H9 (cell line): ENCODE measurements at regions not wholly inside any gene's neighbourhood (a gene's known extent, or its start where the extent isn't known, plus 50 kb on each side); places are given as distances from the start of the nearest gene placed in this dataset.

Source experiments
- DNase-seq: peaks from one replicate; pipeline ENCODE4 v3.0.0-alpha.2; 2017
- H2AFZ ChIP-seq: one replicate; pipeline ENCODE4 v1.6.1; 2013; ENCODE audit warnings: mild to moderate bottlenecking, low read length, control low read depth, moderate library complexity
- H2AK5ac ChIP-seq: 2 replicates; pipeline ENCODE4 v1.6.1; 2013; ENCODE audit warnings: low read length, control low read depth, mixed read lengths; ENCODE audit not compliant: insufficient read length
- H2BK120ac ChIP-seq: one replicate; pipeline ENCODE4 v1.6.1; 2013; ENCODE audit warnings: low read depth, mild to moderate bottlenecking, low read length, control low read depth, inconsistent platforms; ENCODE audit not compliant: poor library complexity, severe bottlenecking
- H2BK12ac ChIP-seq: 2 replicates; pipeline ENCODE4 v1.6.1; 2013; ENCODE audit warnings: low read length, control low read depth, mixed read lengths, low read depth; ENCODE audit not compliant: insufficient read length
- H2BK15ac ChIP-seq: 2 replicates; pipeline ENCODE4 v1.6.1; 2013; ENCODE audit warnings: low read depth, low read length, control low read depth
- H2BK20ac ChIP-seq: one replicate; pipeline ENCODE4 v1.6.1; 2013; ENCODE audit warnings: low read depth, mild to moderate bottlenecking, low read length, control low read depth, inconsistent platforms; ENCODE audit not compliant: poor library complexity, severe bottlenecking
- H2BK5ac ChIP-seq: 2 replicates; pipeline ENCODE4 v1.6.1; 2013; ENCODE audit warnings: low read length, control low read depth, mixed read lengths; ENCODE audit not compliant: insufficient read length
- H3K14ac ChIP-seq: 2 replicates; pipeline ENCODE4 v1.6.1; 2013; ENCODE audit warnings: low read length, control low read depth; ENCODE audit not compliant: insufficient read depth
- H3K18ac ChIP-seq: 2 replicates; pipeline ENCODE4 v1.6.1; 2013; ENCODE audit warnings: low read depth, mild to moderate bottlenecking, mixed read lengths, low read length, control low read depth; ENCODE audit not compliant: insufficient read length
- H3K23ac ChIP-seq: 2 replicates; pipeline ENCODE4 v1.6.1; 2013; ENCODE audit warnings: low read length, control low read depth, mixed read lengths, low read depth; ENCODE audit not compliant: insufficient read length
- H3K23me2 ChIP-seq: 2 replicates; pipeline ENCODE4 v1.6.1; 2013; ENCODE audit warnings: low read depth, mild to moderate bottlenecking, mixed read lengths, low read length, control low read depth; ENCODE audit not compliant: insufficient read length, poor library complexity, severe bottlenecking
- H3K27ac ChIP-seq: 2 replicates; pipeline ENCODE4 v1.5.1; 2013; ENCODE audit warnings: low read length, control low read depth, mixed read lengths, low read depth; ENCODE audit not compliant: insufficient read length
- H3K27me3 ChIP-seq: 2 replicates; pipeline ENCODE4 v1.6.1; 2013; ENCODE audit warnings: low read length, control low read depth, inconsistent platforms; ENCODE audit not compliant: insufficient read depth
- H3K4ac ChIP-seq: 2 replicates; pipeline ENCODE4 v1.6.1; 2013; ENCODE audit warnings: low read depth, mild to moderate bottlenecking, control low read depth, inconsistent platforms, low read length, moderate library complexity
- H3K4me1 ChIP-seq: 2 replicates; pipeline ENCODE4 v1.6.1; 2013; ENCODE audit warnings: low read length, control low read depth, inconsistent platforms; ENCODE audit not compliant: insufficient read depth
- H3K4me2 ChIP-seq: 2 replicates; pipeline ENCODE4 v1.6.1; 2013; ENCODE audit warnings: low read length, control low read depth, mixed read lengths; ENCODE audit not compliant: insufficient read length, insufficient read depth
- H3K56ac ChIP-seq: 2 replicates; pipeline ENCODE4 v1.6.1; 2013; ENCODE audit warnings: low read depth, mild to moderate bottlenecking, mixed read lengths, low read length, control low read depth; ENCODE audit not compliant: insufficient read length
- H3K79me1 ChIP-seq: 2 replicates; pipeline ENCODE4 v1.6.1; 2013; ENCODE audit warnings: low read depth, mild to moderate bottlenecking, moderate library complexity, low read length, control low read depth, inconsistent platforms; ENCODE audit not compliant: insufficient read depth, poor library complexity, severe bottlenecking
- H3K79me2 ChIP-seq: 2 replicates; pipeline ENCODE4 v1.6.1; 2013; ENCODE audit warnings: low read length, control low read depth, inconsistent platforms; ENCODE audit not compliant: insufficient read depth
- H3K9ac ChIP-seq: 2 replicates; pipeline ENCODE4 v1.6.1; 2013; ENCODE audit warnings: low read length, control low read depth, mixed read lengths; ENCODE audit not compliant: insufficient read length; ENCODE audit errors: extremely low read depth
- H3K9me3 ChIP-seq: one replicate; pipeline ENCODE4 v1.6.1; 2013; ENCODE audit warnings: low read depth, low read length, inconsistent platforms; ENCODE audit not compliant: control insufficient read depth
- H3T11ph ChIP-seq: one replicate; pipeline ENCODE4 v1.6.1; 2013; ENCODE audit warnings: mild to moderate bottlenecking, low read length, control low read depth, inconsistent platforms
- H4K20me1 ChIP-seq: one replicate; pipeline ENCODE4 v1.6.1; 2013; ENCODE audit not compliant: control insufficient read depth, insufficient read length, insufficient read depth
- H4K5ac ChIP-seq: 2 replicates; pipeline ENCODE4 v1.6.1; 2013; ENCODE audit warnings: low read depth, mild to moderate bottlenecking, mixed read lengths, low read length, control low read depth; ENCODE audit not compliant: insufficient read length
- H4K8ac ChIP-seq: replicated peaks from 2 replicates; pipeline ENCODE4 v1.6.1; 2013; ENCODE audit warnings: low read length, control low read depth, mixed read lengths, low read depth; ENCODE audit not compliant: insufficient read length
- H4K91ac ChIP-seq: 2 replicates; pipeline ENCODE4 v1.6.1; 2013; ENCODE audit warnings: low read depth, mild to moderate bottlenecking, moderate library complexity, mixed read lengths, low read length, control low read depth; ENCODE audit not compliant: insufficient read length
- H3K27ac Mint-ChIP-seq, 3 experiments: 2 replicates in 2 of 3; 3 replicates in 1 of 3; pipeline ENCODE4 v1.8.0; 2020 to 2021; ENCODE audit warnings: mixed read lengths in 3 of 3, mild to moderate bottlenecking in 1 of 3, moderate library complexity in 1 of 3
- H3K27me3 Mint-ChIP-seq: 2 replicates; pipeline ENCODE4 v1.8.0; 2021; ENCODE audit warnings: low read depth, mild to moderate bottlenecking, moderate library complexity, mixed read lengths
- H3K36me3 Mint-ChIP-seq, 3 experiments: 2 replicates in 2 of 3; 3 replicates in 1 of 3; pipeline ENCODE4 v1.8.0; 2020 to 2021; ENCODE audit warnings: low read depth in 3 of 3, mixed read lengths in 3 of 3; ENCODE audit not compliant: insufficient read depth in 1 of 3
- H3K4me1 Mint-ChIP-seq, 2 experiments: 2 replicates each; pipeline ENCODE4 v1.8.0; 2020; ENCODE audit warnings: mixed read lengths in 2 of 2
- H3K4me3 Mint-ChIP-seq, 2 experiments: 2 replicates in 1 of 2; 3 replicates in 1 of 2; pipeline ENCODE4 v1.8.0; 2020 to 2021; ENCODE audit warnings: mild to moderate bottlenecking in 2 of 2, mixed read lengths in 2 of 2, moderate library complexity in 1 of 2
- H3K9me3 Mint-ChIP-seq, 2 experiments: 2 replicates in 1 of 2; 3 replicates in 1 of 2; pipeline ENCODE4 v1.8.0; 2020; ENCODE audit warnings: mild to moderate bottlenecking in 2 of 2, mixed read lengths in 2 of 2, moderate library complexity in 1 of 2
- WGBS: extraction: QIAGEN DNeasy Blood & Tissue Kit; methylation state at CpG from one replicate; pipeline ENCODE4 v1.1.7; 2013; ENCODE audit warnings: missing lambda C conversion rate, low lambda C conversion rate, mixed read lengths; ENCODE audit not compliant: insufficient read length; ENCODE audit errors: extremely low coverage; 5-methylcytosine and 5-hydroxymethylcytosine counted together
- TF ChIP-seq, protein P1 (sequence below): fragments of 200-600 bp; sonication (generic); conservative IDR thresholded peaks from 3 replicates; pipeline ENCODE4 v1.8.0; 2021; ENCODE audit warnings: antibody characterized with exemption, mild to moderate bottlenecking

DNA sequence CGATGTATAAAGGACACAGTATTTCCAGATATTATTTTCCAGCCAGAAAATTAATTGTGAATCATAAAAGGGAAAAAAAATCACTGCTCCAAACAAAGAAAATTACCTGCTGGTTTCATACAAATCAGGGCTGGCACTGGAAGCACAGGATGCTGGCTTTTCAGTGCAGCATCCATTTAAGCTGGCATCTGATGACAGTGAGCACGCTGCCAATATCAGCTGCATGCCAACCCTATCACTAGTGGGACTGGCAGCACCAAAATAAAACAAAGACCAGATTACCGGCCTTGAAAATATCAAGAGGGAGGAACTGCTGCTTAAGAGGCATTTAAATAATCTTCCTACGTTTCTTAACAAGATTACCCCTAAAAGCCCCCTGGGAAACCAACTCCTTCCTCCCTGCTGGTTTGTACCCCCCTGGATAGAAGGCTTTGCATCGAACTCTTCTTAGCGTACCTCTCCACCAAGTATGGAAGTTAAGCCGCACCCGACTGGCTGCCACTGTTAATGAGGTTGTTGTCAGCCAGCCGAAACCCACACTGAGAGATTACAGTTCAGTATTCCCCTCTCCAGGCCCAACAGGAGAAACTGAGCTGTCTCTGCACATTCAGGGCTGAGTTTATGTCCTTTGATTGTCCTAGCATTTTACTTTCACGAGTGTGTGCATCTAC lies 257.8 kb downstream of the EFNB2 start:
- no peaks in the 10 kb centered on the region for H3K79me2 ChIP-seq
- no peaks in the 10 kb centered on the region for H3K9me3 ChIP-seq
- no peak overlapping the region for H3K56ac ChIP-seq
- H2AK5ac ChIP-seq = no peak overlapping the region
- H3K9me3 Mint-ChIP-seq = no peaks in the 10 kb centered on the region
- H4K5ac ChIP-seq = no peak overlapping the region
- H3K18ac ChIP-seq = no peak overlapping the region
- H2BK15ac ChIP-seq = no peak overlapping the region
- TF ChIP-seq, protein P1, sequence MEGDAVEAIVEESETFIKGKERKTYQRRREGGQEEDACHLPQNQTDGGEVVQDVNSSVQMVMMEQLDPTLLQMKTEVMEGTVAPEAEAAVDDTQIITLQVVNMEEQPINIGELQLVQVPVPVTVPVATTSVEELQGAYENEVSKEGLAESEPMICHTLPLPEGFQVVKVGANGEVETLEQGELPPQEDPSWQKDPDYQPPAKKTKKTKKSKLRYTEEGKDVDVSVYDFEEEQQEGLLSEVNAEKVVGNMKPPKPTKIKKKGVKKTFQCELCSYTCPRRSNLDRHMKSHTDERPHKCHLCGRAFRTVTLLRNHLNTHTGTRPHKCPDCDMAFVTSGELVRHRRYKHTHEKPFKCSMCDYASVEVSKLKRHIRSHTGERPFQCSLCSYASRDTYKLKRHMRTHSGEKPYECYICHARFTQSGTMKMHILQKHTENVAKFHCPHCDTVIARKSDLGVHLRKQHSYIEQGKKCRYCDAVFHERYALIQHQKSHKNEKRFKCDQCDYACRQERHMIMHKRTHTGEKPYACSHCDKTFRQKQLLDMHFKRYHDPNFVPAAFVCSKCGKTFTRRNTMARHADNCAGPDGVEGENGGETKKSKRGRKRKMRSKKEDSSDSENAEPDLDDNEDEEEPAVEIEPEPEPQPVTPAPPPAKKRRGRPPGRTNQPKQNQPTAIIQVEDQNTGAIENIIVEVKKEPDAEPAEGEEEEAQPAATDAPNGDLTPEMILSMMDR = no peak
- no peak overlapping the region for H2BK12ac ChIP-seq
- WGBS = no CpG with 5 or more reads among the region's 10 CpGs
- no peak overlapping the region for H2BK20ac ChIP-seq
- H3K23ac ChIP-seq = no peak overlapping the region
- H4K8ac ChIP-seq = no peak overlapping the region
- no peak overlapping the region for H3K4me3 Mint-ChIP-seq
- DNase-seq = no peak
- H2BK5ac ChIP-seq = no peak overlapping the region
- no peaks in the 10 kb centered on the region for H3K27me3 Mint-ChIP-seq
- H3K4me1 ChIP-seq = no peaks in the 10 kb centered on the region
- no peaks in the 10 kb centered on the region for H3K79me1 ChIP-seq
- no peak overlapping the region for H2BK120ac ChIP-seq
- H3K4me1 Mint-ChIP-seq = peaks cover 13 to 15% of the 10 kb centered on the region in 2 experiments
- H2AFZ ChIP-seq = no peak overlapping the region
- no peak overlapping the region for H3K9ac ChIP-seq
- peak overlapping the region in 1 of 3 experiments; percentile 92; a peak in 2 of 7 replicates for H3K27ac Mint-ChIP-seq
- H4K91ac ChIP-seq = no peak overlapping the region
- no peak overlapping the region for H3K4ac ChIP-seq
- H3K4me2 ChIP-seq = no peak overlapping the region
- H3K27me3 ChIP-seq = no peaks in the 10 kb centered on the region
- no peaks in the 10 kb centered on the region for H3K36me3 Mint-ChIP-seq
- H3K23me2 ChIP-seq = no peaks in the 10 kb centered on the region
- H4K20me1 ChIP-seq = no peaks in the 10 kb centered on the region
- H3K27ac ChIP-seq = no peak overlapping the region
- H3K14ac ChIP-seq = no peak overlapping the region
- no peak overlapping the region for H3T11ph ChIP-seq
